HG03103 (cell line): ENCODE measurements at regions not wholly inside any gene's neighbourhood (a gene's known extent, or its start where the extent isn't known, plus 50 kb on each side); places are given as distances from the start of the nearest gene placed in this dataset.
"Not testable (repeated sequence)": the region's sequence is repeated elsewhere in the genome, so short reads cannot be mapped to it uniquely, and the experiment has no call there.

Experiments used
- ATAC-seq: cut with Tn5 transposase; IDR thresholded peaks from one replicate; pipeline ENCODE4 v1.9.1; 2021; ENCODE audit warnings: low read depth; ENCODE audit not compliant: unreplicated experiment

- no peak for ATAC-seq
Measured at GRCh38 chr19:28319918-28320317, 893.0 kb downstream of the UQCRFS1 start.

- ATAC-seq, result no peak
Measured at GRCh38 chr19:28319227-28319626, 893.7 kb downstream of the UQCRFS1 start.

GRCh38 chr19:28318469-28319179 is 894.3 kb downstream of the UQCRFS1 start:
- ATAC-seq, result no peak

GRCh38 chr19:28316464-28316863 is 896.5 kb downstream of the UQCRFS1 start:
- no peak for ATAC-seq

GRCh38 chr19:28314756-28315155 is 898.2 kb downstream of the UQCRFS1 start:
- no peak for ATAC-seq

- no peak for ATAC-seq
Measured at GRCh38 chr19:28314287-28314686, 898.7 kb downstream of the UQCRFS1 start.

GRCh38 chr19:28313633-28314032 is 899.3 kb downstream of the UQCRFS1 start:
- ATAC-seq, result no peak

GRCh38 chr19:28312269-28312668 is 900.7 kb downstream of the UQCRFS1 start:
- no peak for ATAC-seq

GRCh38 chr19:28310829-28311228 is 902.1 kb downstream of the UQCRFS1 start:
- ATAC-seq, result not testable (repeated sequence)

GRCh38 chr19:28309070-28309469 is 903.9 kb downstream of the UQCRFS1 start:
- ATAC-seq, result no peak

- no peak for ATAC-seq
Measured at GRCh38 chr19:28307963-28308362, 905.0 kb downstream of the UQCRFS1 start.

GRCh38 chr19:28307487-28307886 is 905.5 kb downstream of the UQCRFS1 start:
- ATAC-seq, result no peak

GRCh38 chr19:28305513-28305912 is 907.4 kb downstream of the UQCRFS1 start:
- no peak for ATAC-seq

- ATAC-seq, result no peak
Measured at GRCh38 chr19:28303502-28303901, 909.4 kb downstream of the UQCRFS1 start.

- ATAC-seq, result no peak
Measured at GRCh38 chr19:28301961-28302360, 911.0 kb downstream of the UQCRFS1 start.

- no peak for ATAC-seq
Measured at GRCh38 chr19:28301463-28301862, 911.5 kb downstream of the UQCRFS1 start.

GRCh38 chr19:28299649-28300048 is 913.3 kb downstream of the UQCRFS1 start:
- no peak for ATAC-seq

- ATAC-seq, result no peak
Measured at GRCh38 chr19:28297586-28298157, 915.3 kb downstream of the UQCRFS1 start.

- ATAC-seq, result no peak
Measured at GRCh38 chr19:28297036-28297435, 915.9 kb downstream of the UQCRFS1 start.

- ATAC-seq, result no peak
Measured at GRCh38 chr19:28296506-28296905, 916.4 kb downstream of the UQCRFS1 start.

- not testable (repeated sequence) for ATAC-seq
Measured at GRCh38 chr19:28294975-28295374, 918.0 kb downstream of the UQCRFS1 start.

GRCh38 chr19:28294395-28294794 is 918.6 kb downstream of the UQCRFS1 start:
- ATAC-seq, result no peak
